Immature natural killer cell (primary cell): ENCODE measurements at regions not wholly inside any gene's neighbourhood (a gene's known extent, or its start where the extent isn't known, plus 50 kb on each side); places are given as distances from the start of the nearest gene placed in this dataset.

ENCODE experiments used
- DNase-seq, 3 donors: peaks; one replicate each; pipeline ENCODE4 v3.0.0; 2022; ENCODE audit warnings: mixed read lengths in 1 of 3
- H3K27ac Mint-ChIP-seq, 6 donors: one replicate each; pipeline ENCODE4 v1.8.0; 2020; ENCODE audit warnings: mixed read lengths in 6 of 6, mild to moderate bottlenecking in 5 of 6, inconsistent platforms in 4 of 6, moderate library complexity in 3 of 6
- H3K27me3 Mint-ChIP-seq, 3 donors: one replicate each; pipeline ENCODE4 v1.8.0; 2020 to 2021; ENCODE audit warnings: low read depth in 3 of 3, mild to moderate bottlenecking in 3 of 3, mixed read lengths in 3 of 3, moderate library complexity in 3 of 3, inconsistent platforms in 1 of 3
- H3K36me3 Mint-ChIP-seq, 3 donors: one replicate each; pipeline ENCODE4 v1.8.0; 2020; ENCODE audit warnings: mixed read lengths in 3 of 3, inconsistent platforms in 2 of 3, mild to moderate bottlenecking in 2 of 3
- H3K4me1 Mint-ChIP-seq, 2 donors: one replicate each; pipeline ENCODE4 v1.8.0; 2020; ENCODE audit warnings: inconsistent platforms in 2 of 2, mild to moderate bottlenecking in 2 of 2, mixed read lengths in 2 of 2, moderate library complexity in 1 of 2
- H3K4me3 Mint-ChIP-seq, 5 donors: one replicate each; pipeline ENCODE4 v1.8.0; 2020; ENCODE audit warnings: mild to moderate bottlenecking in 5 of 5, mixed read lengths in 5 of 5, inconsistent platforms in 3 of 5, moderate library complexity in 3 of 5
- H3K9me3 Mint-ChIP-seq, 6 donors: one replicate each; pipeline ENCODE4 v1.8.0; 2020; ENCODE audit warnings: mild to moderate bottlenecking in 6 of 6, mixed read lengths in 6 of 6, inconsistent platforms in 4 of 6, moderate library complexity in 3 of 6

GRCh38 chr15:87269566-87269965 lies 987.0 kb downstream of the NTRK3 start:
- Mint-ChIP-seq H3K27me3 (peaks cover 0 to 1% (median 0%) of the 10 kb centered on the region in 3 donors), H3K9me3 (peaks cover 0 to 51% (median 7%) of the 10 kb centered on the region in 6 donors), H3K27ac (no peak overlapping the region), H3K36me3 (no peaks in the 10 kb centered on the region), H3K4me1 (no peaks in the 10 kb centered on the region), H3K4me3 (no peak overlapping the region)
- DNase-seq: no peak

GRCh38 chr15:87268675-87269074 lies 987.9 kb downstream of the NTRK3 start:
- H3K9me3 Mint-ChIP-seq: peaks cover 0 to 50% (median 7%) of the 10 kb centered on the region in 6 donors
- H3K36me3 Mint-ChIP-seq: no peaks in the 10 kb centered on the region
- no peak overlapping the region for H3K27ac Mint-ChIP-seq
- H3K4me3 Mint-ChIP-seq: no peak overlapping the region
- no peak for DNase-seq
- H3K4me1 Mint-ChIP-seq: no peaks in the 10 kb centered on the region
- peaks cover 0 to 1% (median 0%) of the 10 kb centered on the region in 3 donors for H3K27me3 Mint-ChIP-seq

- Mint-ChIP-seq H3K36me3 (no peaks in the 10 kb centered on the region), H3K4me1 (no peaks in the 10 kb centered on the region), H3K27ac (no peak overlapping the region), H3K4me3 (no peak overlapping the region), H3K27me3 (peaks cover 0 to 1% (median 0%) of the 10 kb centered on the region in 3 donors), H3K9me3 (peaks cover 2 to 50% (median 5%) of the 10 kb centered on the region in 6 donors)
- DNase-seq: no peak
Observed at GRCh38 chr15:87267798-87268197, 988.7 kb downstream of the NTRK3 start.

GRCh38 chr15:87263871-87264270 lies 992.7 kb downstream of the NTRK3 start:
- Mint-ChIP-seq H3K4me3 (no peak overlapping the region), H3K9me3 (peaks cover 2 to 59% (median 16%) of the 10 kb centered on the region in 6 donors), H3K4me1 (no peaks in the 10 kb centered on the region), H3K27me3 (peaks cover 0 to 1% (median 0%) of the 10 kb centered on the region in 3 donors), H3K36me3 (no peaks in the 10 kb centered on the region), H3K27ac (no peak overlapping the region)
- DNase-seq: no peak

- peaks cover 2 to 63% (median 16%) of the 10 kb centered on the region in 6 donors for H3K9me3 Mint-ChIP-seq
- H3K27me3 Mint-ChIP-seq: peaks cover 0 to 2% (median 1%) of the 10 kb centered on the region in 3 donors
- DNase-seq: no peak
- no peaks in the 10 kb centered on the region for H3K36me3 Mint-ChIP-seq
- H3K27ac Mint-ChIP-seq: no peak overlapping the region
- no peaks in the 10 kb centered on the region for H3K4me1 Mint-ChIP-seq
- H3K4me3 Mint-ChIP-seq: no peak overlapping the region
Observed at GRCh38 chr15:87263296-87263695, 993.2 kb downstream of the NTRK3 start.

GRCh38 chr15:87245592-87245991 lies 1010.9 kb downstream of the NTRK3 start:
- Mint-ChIP-seq H3K27me3 (peaks cover 0 to 2% (median 0%) of the 10 kb centered on the region in 3 donors), H3K4me3 (no peak overlapping the region), H3K9me3 (peaks cover 1 to 12% (median 4%) of the 10 kb centered on the region in 6 donors)

GRCh38 chr15:87243474-87243873 lies 1013.1 kb downstream of the NTRK3 start:
- DNase-seq: no peak
- Mint-ChIP-seq H3K36me3 (no peaks in the 10 kb centered on the region), H3K27ac (no peak overlapping the region), H3K27me3 (peaks cover 0 to 2% (median 0%) of the 10 kb centered on the region in 3 donors), H3K4me1 (no peaks in the 10 kb centered on the region), H3K9me3 (peaks cover 0 to 23% (median 2%) of the 10 kb centered on the region in 6 donors), H3K4me3 (no peak overlapping the region)

More at GRCh38 chr15:87245592-87245991, 1010.9 kb downstream of the NTRK3 start:
- Mint-ChIP-seq H3K27ac (no peak overlapping the region), H3K36me3 (no peaks in the 10 kb centered on the region), H3K4me1 (no peaks in the 10 kb centered on the region)
- DNase-seq: no peak

- Mint-ChIP-seq H3K27me3 (no peaks in the 10 kb centered on the region), H3K4me1 (no peaks in the 10 kb centered on the region), H3K9me3 (peaks cover 0 to 26% (median 4%) of the 10 kb centered on the region in 6 donors), H3K27ac (no peak overlapping the region), H3K4me3 (no peak overlapping the region), H3K36me3 (no peaks in the 10 kb centered on the region)
- no peak for DNase-seq
Observed at GRCh38 chr15:87239582-87240230, 1016.8 kb downstream of the NTRK3 start.

GRCh38 chr15:87238451-87239068 lies 1018.0 kb downstream of the NTRK3 start:
- peaks cover 4 to 18% (median 6%) of the 10 kb centered on the region in 6 donors for H3K9me3 Mint-ChIP-seq
- DNase-seq: no peak
- no peak overlapping the region for H3K27ac Mint-ChIP-seq
- H3K4me1 Mint-ChIP-seq: no peaks in the 10 kb centered on the region
- no peak overlapping the region for H3K4me3 Mint-ChIP-seq
- no peaks in the 10 kb centered on the region for H3K36me3 Mint-ChIP-seq
- no peaks in the 10 kb centered on the region for H3K27me3 Mint-ChIP-seq

GRCh38 chr15:87228460-87228859 lies 1028.1 kb downstream of the NTRK3 start:
- DNase-seq: no peak
- Mint-ChIP-seq H3K4me3 (no peak overlapping the region), H3K27ac (no peak overlapping the region), H3K9me3 (peaks cover 2 to 7% (median 4%) of the 10 kb centered on the region in 6 donors), H3K4me1 (no peaks in the 10 kb centered on the region), H3K36me3 (no peaks in the 10 kb centered on the region), H3K27me3 (peaks cover 0 to 2% (median 0%) of the 10 kb centered on the region in 3 donors)

GRCh38 chr15:87227846-87228245 lies 1028.7 kb downstream of the NTRK3 start:
- Mint-ChIP-seq H3K36me3 (no peaks in the 10 kb centered on the region), H3K9me3 (peaks cover 2 to 6% (median 5%) of the 10 kb centered on the region in 6 donors), H3K27me3 (peaks cover 0 to 2% (median 0%) of the 10 kb centered on the region in 3 donors), H3K4me1 (no peaks in the 10 kb centered on the region), H3K4me3 (no peak overlapping the region), H3K27ac (no peak overlapping the region)
- no peak for DNase-seq

GRCh38 chr15:87225436-87225835 lies 1031.1 kb downstream of the NTRK3 start:
- Mint-ChIP-seq H3K4me3 (no peak overlapping the region), H3K27ac (no peak overlapping the region), H3K27me3 (peaks cover 0 to 2% (median 0%) of the 10 kb centered on the region in 3 donors), H3K4me1 (no peaks in the 10 kb centered on the region), H3K9me3 (peaks cover 0 to 15% (median 4%) of the 10 kb centered on the region in 6 donors), H3K36me3 (no peaks in the 10 kb centered on the region)
- no peak for DNase-seq

- Mint-ChIP-seq H3K4me3 (no peak overlapping the region), H3K27ac (no peak overlapping the region), H3K36me3 (no peaks in the 10 kb centered on the region), H3K9me3 (peaks cover 0 to 15% (median 4%) of the 10 kb centered on the region in 6 donors), H3K4me1 (no peaks in the 10 kb centered on the region), H3K27me3 (peaks cover 0 to 2% (median 2%) of the 10 kb centered on the region in 3 donors)
- DNase-seq: no peak
Observed at GRCh38 chr15:87224404-87224803, 1032.1 kb downstream of the NTRK3 start.
